Testis (tissue), 2 donors: ENCODE measurements at regions not wholly inside any gene's neighbourhood (a gene's known extent, or its start where the extent isn't known, plus 50 kb on each side); places are given as distances from the start of the nearest gene placed in this dataset.

ENCODE experiments used
- CTCF ChIP-seq, 3 experiments: fragments of 450-650 bp in 2 of 3; fragments of 200-600 bp in 1 of 3; sonication (generic) in 1 of 3; IDR thresholded peaks; one replicate each; pipeline ENCODE4 v1.5.1; 2016 to 2019; ENCODE audit warnings: antibody characterized with exemption in 3 of 3, mild to moderate bottlenecking in 2 of 3, moderate library complexity in 1 of 3
- POLR2A ChIP-seq: fragments of 450-650 bp; IDR thresholded peaks from one replicate; pipeline ENCODE4 v1.6.1; 2017; ENCODE audit warnings: antibody characterized with exemption, mild to moderate bottlenecking, moderate library complexity

GRCh38 chr2:184504252-184504651, 94.1 kb upstream of the ZNF804A start:
- TF ChIP-seq CTCF (IDR thresholded peaks at IDR 0.05) (no peak), POLR2A (no peak)
